Testis (tissue), 2 donors: ENCODE measurements at regions not wholly inside any gene's neighbourhood (a gene's known extent, or its start where the extent isn't known, plus 50 kb on each side); places are given as distances from the start of the nearest gene placed in this dataset.

Experiments
- DNase-seq: peaks from one replicate; pipeline ENCODE4 v3.0.0-alpha.2; 2019
- H3K27ac ChIP-seq, 2 donors: fragments of 200-600 bp; sonication (generic); one replicate each; pipeline ENCODE4 v1.5.1; 2019
- H3K27me3 ChIP-seq: fragments of 200-600 bp; sonication (generic); one replicate; pipeline ENCODE4 v1.5.1; 2019
- H3K36me3 ChIP-seq: fragments of 200-600 bp; sonication (generic); one replicate; pipeline ENCODE4 v1.5.1; 2017; ENCODE audit warnings: low read depth; ENCODE audit errors: missing control alignments
- H3K4me1 ChIP-seq: fragments of 200-600 bp; sonication (generic); one replicate; pipeline ENCODE4 v1.5.1; 2019
- H3K4me3 ChIP-seq, 2 donors: fragments of 200-600 bp; sonication (generic); one replicate each; pipeline ENCODE4 v1.5.1; 2017 to 2019
- H3K9me3 ChIP-seq: fragments of 200-600 bp; sonication (generic); one replicate; pipeline ENCODE4 v1.5.1; 2017
- CTCF ChIP-seq, 3 experiments: fragments of 450-650 bp in 2 of 3; fragments of 200-600 bp in 1 of 3; sonication (generic) in 1 of 3; IDR thresholded peaks; one replicate each; pipeline ENCODE4 v1.5.1; 2016 to 2019; ENCODE audit warnings: antibody characterized with exemption in 3 of 3, mild to moderate bottlenecking in 2 of 3, moderate library complexity in 1 of 3
- POLR2A ChIP-seq: fragments of 450-650 bp; IDR thresholded peaks from one replicate; pipeline ENCODE4 v1.6.1; 2017; ENCODE audit warnings: antibody characterized with exemption, mild to moderate bottlenecking, moderate library complexity
- WGBS, 2 donors: methylation state at CpG; one replicate each; pipeline ENCODE4 v1.1.5; 2018; 5-methylcytosine and 5-hydroxymethylcytosine counted together
- intact Hi-C: fragments of 100-400 bp; cut with DNase I; formaldehyde crosslinking; loops from one replicate; pipeline ENCODE4 v1.15.1; 2023; ENCODE audit warnings: low total_unique reads

DNA sequence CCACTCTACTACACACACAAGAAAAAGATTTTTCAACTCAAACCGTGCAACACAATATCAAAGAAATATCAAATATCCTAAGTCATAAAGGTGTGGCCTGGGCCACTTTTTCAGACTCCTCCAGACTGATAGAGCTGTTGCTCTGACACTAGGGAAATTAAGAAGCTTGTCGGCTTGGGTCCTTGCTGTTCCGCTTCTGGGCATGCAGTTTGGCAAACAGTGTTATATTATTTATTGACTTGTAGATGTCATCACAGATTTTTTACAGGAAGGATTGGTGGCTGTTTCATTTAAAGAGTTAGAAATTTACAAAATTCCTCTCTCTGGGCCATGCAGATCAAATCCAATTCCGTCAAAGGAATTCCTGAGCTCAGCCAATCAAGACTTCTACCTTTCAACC is 64.5 kb upstream of the EPCAM start:
- Histone ChIP-seq H3K4me3 (no peak overlapping the region), H3K27me3 (no peaks in the 10 kb centered on the region), H3K36me3 (no peaks in the 10 kb centered on the region), H3K9me3 (no peaks in the 10 kb centered on the region), H3K4me1 (peaks cover 11% of the 10 kb centered on the region), H3K27ac (no peak overlapping the region)
- TF ChIP-seq POLR2A (no peak), CTCF (IDR thresholded peaks at IDR 0.05) (no peak)
- DNase-seq = no peak
- WGBS, 2 donors = 57 to 71% methylated on average over 4 of the region's 4 CpGs
- intact Hi-C loops = no loop called here

DNA sequence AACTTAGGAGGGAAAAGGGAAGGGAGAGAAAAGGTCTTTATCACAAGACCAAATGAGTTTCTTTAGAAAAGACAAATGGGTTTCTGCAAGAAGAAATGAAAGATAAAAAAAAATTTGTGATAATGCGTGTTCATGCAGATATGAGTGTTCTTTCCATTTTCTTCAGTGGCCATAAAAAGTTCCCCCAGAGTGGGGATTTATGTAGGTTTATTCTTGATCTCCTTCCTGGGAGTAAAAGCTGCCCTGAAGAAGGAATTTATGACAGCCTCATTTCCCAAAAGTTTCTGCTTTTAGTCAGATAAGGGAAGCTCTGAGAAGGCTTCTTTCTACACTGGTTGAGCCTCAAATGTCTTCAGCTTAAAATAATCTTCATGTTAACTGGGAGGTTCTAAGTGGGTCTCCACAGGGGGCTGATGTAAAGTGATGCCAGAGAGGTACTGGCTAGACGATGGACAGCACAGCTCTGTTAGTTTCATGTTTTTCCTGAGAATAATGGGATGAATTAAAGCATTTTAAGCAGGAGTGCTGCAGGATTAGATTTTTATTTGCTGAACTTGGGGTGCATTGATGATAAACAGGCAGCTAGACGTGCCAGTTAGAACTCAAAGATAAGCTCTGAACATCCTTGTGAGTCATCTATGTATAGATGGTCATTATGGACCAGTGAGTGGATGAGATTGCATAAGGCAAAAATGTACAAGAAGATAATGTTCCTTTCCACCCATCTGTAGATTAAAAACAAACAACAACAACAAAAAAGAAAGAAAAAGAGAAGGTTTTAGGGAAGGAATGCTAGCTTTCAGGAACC is 65.6 kb upstream of the EPCAM start:
- Histone ChIP-seq H3K27ac (peak overlapping the region in 1 of 2 donors; percentile 30), H3K4me3 (no peak overlapping the region), H3K27me3 (no peaks in the 10 kb centered on the region), H3K36me3 (no peaks in the 10 kb centered on the region), H3K9me3 (no peaks in the 10 kb centered on the region), H3K4me1 (peaks cover 8% of the 10 kb centered on the region)
- intact Hi-C loops = no loop called here
- no peak for TF ChIP-seq CTCF (IDR thresholded peaks at IDR 0.05)
- TF ChIP-seq POLR2A = no peak
- no peak for DNase-seq
- 32 to 48% methylated on average over 3 of the region's 3 CpGs for WGBS, 2 donors

- Histone ChIP-seq H3K27ac (no peak overlapping the region), H3K27me3 (no peaks in the 10 kb centered on the region), H3K4me1 (peaks cover 8% of the 10 kb centered on the region)
Measured at GRCh38 chr2:47302308-47302707, 66.8 kb upstream of the EPCAM start.

DNA sequence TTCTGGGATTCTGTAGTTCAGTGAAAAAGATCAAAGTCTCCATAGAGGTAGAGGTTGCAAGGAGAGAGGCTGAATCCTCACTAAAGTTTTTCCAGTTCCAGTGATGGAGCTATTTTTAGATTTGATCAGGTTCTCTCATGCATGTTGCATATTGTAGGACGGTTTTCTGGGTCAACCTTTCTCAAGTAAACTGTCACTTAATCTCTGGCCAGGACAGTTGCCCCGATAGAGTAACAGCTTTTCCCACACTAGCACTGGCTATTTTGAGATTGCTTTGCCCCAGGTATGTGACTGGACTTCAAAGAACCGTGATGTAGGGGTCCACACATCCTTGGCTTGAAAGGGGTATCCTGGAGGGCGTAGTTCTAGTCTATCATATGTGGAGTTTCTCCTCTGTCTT is 67.4 kb upstream of the EPCAM start:
- TF ChIP-seq CTCF (IDR thresholded peaks at IDR 0.05) = no peak
- TF ChIP-seq POLR2A = no peak
- no peak for DNase-seq
- Histone ChIP-seq H3K36me3 (no peaks in the 10 kb centered on the region), H3K27ac (no peak overlapping the region), H3K27me3 (no peaks in the 10 kb centered on the region), H3K9me3 (no peaks in the 10 kb centered on the region), H3K4me1 (peaks cover 8% of the 10 kb centered on the region), H3K4me3 (no peak overlapping the region)
- WGBS, 2 donors = 82 to 89% methylated on average over 4 of the region's 4 CpGs
- intact Hi-C loops = no loop called here

More at GRCh38 chr2:47302308-47302707, 66.8 kb upstream of the EPCAM start:
- Histone ChIP-seq H3K4me3 (no peak overlapping the region), H3K9me3 (no peaks in the 10 kb centered on the region), H3K36me3 (no peaks in the 10 kb centered on the region)
- 75 to 81% methylated on average over 8 of the region's 8 CpGs for WGBS, 2 donors
- intact Hi-C loops = no loop called here
- DNase-seq = no peak
- TF ChIP-seq CTCF (IDR thresholded peaks at IDR 0.05) (no peak), POLR2A (no peak)

DNA sequence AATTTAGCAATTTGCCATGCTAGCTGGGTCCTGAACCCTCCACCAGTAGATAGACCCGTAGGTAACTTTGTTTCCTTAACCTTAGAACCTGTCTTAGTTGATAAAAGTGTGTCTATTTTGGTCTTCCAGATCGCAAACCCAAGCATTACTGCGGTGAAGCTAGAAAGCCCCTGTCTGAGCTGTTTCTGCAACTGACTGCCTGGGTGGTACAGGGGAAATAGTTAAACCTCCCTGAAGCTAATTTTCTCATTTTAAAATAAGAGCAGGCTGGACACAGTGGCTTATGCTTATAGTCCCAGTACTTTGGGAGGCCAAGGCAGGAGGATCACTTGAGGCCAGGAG is 67.9 kb upstream of the EPCAM start:
- WGBS, 2 donors = 57 to 58% methylated on average over 3 of the region's 3 CpGs
- Histone ChIP-seq H3K27me3 (no peaks in the 10 kb centered on the region), H3K27ac (no peak overlapping the region), H3K36me3 (no peaks in the 10 kb centered on the region), H3K4me1 (peaks cover 8% of the 10 kb centered on the region), H3K4me3 (no peak overlapping the region), H3K9me3 (no peaks in the 10 kb centered on the region)
- no peak for DNase-seq
- intact Hi-C loops = no loop called here
- no peak for TF ChIP-seq POLR2A
